ENCODE measurements at regions not wholly inside any gene's neighbourhood (a gene's known extent, or its start where the extent isn't known, plus 50 kb on each side); places are given as distances from the start of the nearest gene placed in this dataset.

DNA sequence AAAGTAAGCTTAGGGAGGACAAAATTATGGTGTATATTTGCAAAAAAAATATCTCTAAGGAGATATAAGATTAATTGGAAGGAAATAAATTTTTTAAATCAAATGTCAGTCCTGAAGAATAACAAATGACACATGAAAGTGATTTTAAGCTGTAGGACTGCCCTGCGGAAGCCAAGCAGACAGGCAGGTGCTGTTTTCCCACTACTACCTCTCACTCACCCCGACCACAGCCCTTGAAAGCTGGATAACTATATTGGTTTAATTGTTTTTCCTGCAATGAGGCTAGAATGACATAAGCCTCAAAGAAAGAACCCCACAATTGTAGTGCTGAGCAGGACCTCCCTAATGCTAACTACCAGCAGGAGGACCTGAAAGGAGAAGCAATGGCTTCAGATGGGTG is 68.6 kb upstream of the VIPR2 start:
- TF ChIP-seq POLR2A (IDR thresholded peaks at IDR 0.05) (no peak), EP300 (IDR thresholded peaks at IDR 0.05) (no peak)
- TF ChIP-seq, protein P1, sequence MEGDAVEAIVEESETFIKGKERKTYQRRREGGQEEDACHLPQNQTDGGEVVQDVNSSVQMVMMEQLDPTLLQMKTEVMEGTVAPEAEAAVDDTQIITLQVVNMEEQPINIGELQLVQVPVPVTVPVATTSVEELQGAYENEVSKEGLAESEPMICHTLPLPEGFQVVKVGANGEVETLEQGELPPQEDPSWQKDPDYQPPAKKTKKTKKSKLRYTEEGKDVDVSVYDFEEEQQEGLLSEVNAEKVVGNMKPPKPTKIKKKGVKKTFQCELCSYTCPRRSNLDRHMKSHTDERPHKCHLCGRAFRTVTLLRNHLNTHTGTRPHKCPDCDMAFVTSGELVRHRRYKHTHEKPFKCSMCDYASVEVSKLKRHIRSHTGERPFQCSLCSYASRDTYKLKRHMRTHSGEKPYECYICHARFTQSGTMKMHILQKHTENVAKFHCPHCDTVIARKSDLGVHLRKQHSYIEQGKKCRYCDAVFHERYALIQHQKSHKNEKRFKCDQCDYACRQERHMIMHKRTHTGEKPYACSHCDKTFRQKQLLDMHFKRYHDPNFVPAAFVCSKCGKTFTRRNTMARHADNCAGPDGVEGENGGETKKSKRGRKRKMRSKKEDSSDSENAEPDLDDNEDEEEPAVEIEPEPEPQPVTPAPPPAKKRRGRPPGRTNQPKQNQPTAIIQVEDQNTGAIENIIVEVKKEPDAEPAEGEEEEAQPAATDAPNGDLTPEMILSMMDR (IDR thresholded peaks at IDR 0.05): no peak

Data from ovary (tissue), 3 donors.